ENCODE measurements at regions not wholly inside any gene's neighbourhood (a gene's known extent, or its start where the extent isn't known, plus 50 kb on each side); places are given as distances from the start of the nearest gene placed in this dataset.

GRCh38 chr12:44961887-44962286 is 85.8 kb upstream of the NELL2 start:
- Histone ChIP-seq H3K36me3 (replicated peaks in 1 of 2; ENCODE audit: control extremely low read depth in 1 of 2, control insufficient read depth in 1 of 2, extremely low read depth in 1 of 2, insufficient read depth in 2 of 2, low read length in 1 of 2) (no peaks in the 10 kb centered on the region), H3K4me2 (replicated peaks; ENCODE audit: low read depth, low read length, poor library complexity, severe bottlenecking) (no peak overlapping the region), H4K20me1 (ENCODE audit: control insufficient read depth, insufficient read depth, low read length, poor library complexity, severe bottlenecking) (no peaks in the 10 kb centered on the region), H2AFZ (ENCODE audit: insufficient read depth, low read depth, low read length, poor library complexity, severe bottlenecking) (no peak overlapping the region), H3K27ac (ENCODE audit: low read length in 2 of 2) (no peak overlapping the region), H3K9me3 (ENCODE audit: control extremely low read depth in 1 of 3, control insufficient read depth in 2 of 3, insufficient read depth in 1 of 3, low read length in 2 of 3) (peaks cover 0 to 7% (median 0%) of the 10 kb centered on the region in 3 donors), H3K79me2 (ENCODE audit: control insufficient read depth, insufficient read depth, low read length) (no peaks in the 10 kb centered on the region), H3K4me3 (ENCODE audit: control extremely low read depth in 1 of 5, extremely low read depth in 1 of 5, insufficient read depth in 1 of 5, low read depth in 2 of 5, low read length in 4 of 5) (no peak overlapping the region), H3K27me3 (replicated peaks in 1 of 4; ENCODE audit: control extremely low read depth in 1 of 4, control insufficient read depth in 3 of 4, insufficient read depth in 4 of 4, low read length in 3 of 4) (no peaks in the 10 kb centered on the region), H3K4me1 (ENCODE audit: control insufficient read depth in 2 of 2, insufficient read depth in 2 of 2, low read length in 2 of 2) (no peaks in the 10 kb centered on the region), H3K9ac (ENCODE audit: low read length) (no peak overlapping the region)
- TF ChIP-seq CTCF (IDR thresholded peaks at IDR 0.05) (no peak), EZH2 (IDR thresholded peaks at IDR 0.05; ENCODE audit: borderline replicate concordance, insufficient read depth, low read depth, low read length, poor library complexity, severe bottlenecking) (no peak)
- WGBS (ENCODE audit: insufficient coverage), result no CpG with 5 or more reads among the region's 3 CpGs
- ChIA-PET CTCF (interaction anchor here (3.0 kb wide), 1 partner anchor 13 kb away, joined by 19 read pairs; no protein-coding TSS in a partner anchor), POLR2A (no interaction called here)
- Mint-ChIP-seq H3K4me3 (no peak overlapping the region), H3K27ac (no peak overlapping the region), H3K9me3 (ENCODE audit: insufficient read depth) (peaks cover 13% of the 10 kb centered on the region), H3K4me1 (no peaks in the 10 kb centered on the region), H3K27me3 (no peaks in the 10 kb centered on the region)
- intact Hi-C loops (cut with micrococcal nuclease), result no loop called here
- DNase-seq (no peak), ATAC-seq (ENCODE audit: low read depth) (no peak)

- Mint-ChIP-seq H3K27me3 (no peaks in the 10 kb centered on the region), H3K27ac (no peak overlapping the region), H3K9me3 (ENCODE audit: insufficient read depth) (peaks cover 12% of the 10 kb centered on the region), H3K4me3 (no peak overlapping the region), H3K4me1 (no peaks in the 10 kb centered on the region)
- H3K4me2 ChIP-seq (replicated peaks; ENCODE audit: low read depth, low read length, poor library complexity, severe bottlenecking), result no peak overlapping the region
- no peak overlapping the region for H2AFZ ChIP-seq (ENCODE audit: insufficient read depth, low read depth, low read length, poor library complexity, severe bottlenecking)
- no peaks in the 10 kb centered on the region for H3K79me2 ChIP-seq (ENCODE audit: control insufficient read depth, insufficient read depth, low read length)
- TF ChIP-seq CTCF (IDR thresholded peaks at IDR 0.05), result no peak
- TF ChIP-seq EZH2 (IDR thresholded peaks at IDR 0.05; ENCODE audit: borderline replicate concordance, insufficient read depth, low read depth, low read length, poor library complexity, severe bottlenecking), result no peak
- no peak for DNase-seq
- no peaks in the 10 kb centered on the region for H3K27me3 ChIP-seq (replicated peaks in 1 of 4; ENCODE audit: control extremely low read depth in 1 of 4, control insufficient read depth in 3 of 4, insufficient read depth in 4 of 4, low read length in 3 of 4)
- H3K36me3 ChIP-seq (replicated peaks in 1 of 2; ENCODE audit: control extremely low read depth in 1 of 2, control insufficient read depth in 1 of 2, extremely low read depth in 1 of 2, insufficient read depth in 2 of 2, low read length in 1 of 2), result no peaks in the 10 kb centered on the region
- intact Hi-C loops (cut with micrococcal nuclease), result no loop called here
- H4K20me1 ChIP-seq (ENCODE audit: control insufficient read depth, insufficient read depth, low read length, poor library complexity, severe bottlenecking), result no peaks in the 10 kb centered on the region
- H3K4me3 ChIP-seq (ENCODE audit: control extremely low read depth in 1 of 5, extremely low read depth in 1 of 5, insufficient read depth in 1 of 5, low read depth in 2 of 5, low read length in 4 of 5), result no peak overlapping the region
- CTCF ChIA-PET, result interaction anchor here (3.0 kb wide), 1 partner anchor 12 kb away, joined by 19 read pairs; no protein-coding TSS in a partner anchor
- H3K4me1 ChIP-seq (ENCODE audit: control insufficient read depth in 2 of 2, insufficient read depth in 2 of 2, low read length in 2 of 2), result no peaks in the 10 kb centered on the region
- no peak overlapping the region for H3K9ac ChIP-seq (ENCODE audit: low read length)
- no peak overlapping the region for H3K27ac ChIP-seq (ENCODE audit: low read length in 2 of 2)
- ATAC-seq (ENCODE audit: low read depth), result no peak
- POLR2A ChIA-PET, result no interaction called here
- H3K9me3 ChIP-seq (ENCODE audit: control extremely low read depth in 1 of 3, control insufficient read depth in 2 of 3, insufficient read depth in 1 of 3, low read length in 2 of 3), result peaks cover 0 to 7% (median 0%) of the 10 kb centered on the region in 3 donors
- whole genome bisulfite sequencing (ENCODE audit: insufficient coverage), result 93% methylated on average over 3 of the region's 3 CpGs
Measured at GRCh38 chr12:44960856-44961255, 84.7 kb upstream of the NELL2 start.

Data from B cell (primary cell).